Uterus (tissue), 3 donors: ENCODE measurements at regions not wholly inside any gene's neighbourhood (a gene's known extent, or its start where the extent isn't known, plus 50 kb on each side); places are given as distances from the start of the nearest gene placed in this dataset.

Experiments used
- DNase-seq, 2 donors: peaks; one replicate each; pipeline ENCODE4 v3.0.0-alpha.2; 2019 to 2020
- H3K27ac ChIP-seq, 2 donors: fragments of 200-600 bp; sonication (generic); 1 replicate in 1 of 2; 2 replicates in 1 of 2; pipeline ENCODE4 v1.5.1; 2016 to 2018
- H3K27me3 ChIP-seq, 2 donors: fragments of 200-600 bp; sonication (generic); one replicate each; pipeline ENCODE4 v1.5.1; 2018 to 2019; ENCODE audit warnings: control low read depth in 1 of 2
- H3K36me3 ChIP-seq, 2 donors: fragments of 200-600 bp; sonication (generic); one replicate each; pipeline ENCODE4 v1.5.1; 2019; ENCODE audit warnings: control low read depth in 1 of 2
- H3K4me1 ChIP-seq, 2 donors: fragments of 200-600 bp; sonication (generic); one replicate each; pipeline ENCODE4 v1.5.1; 2018 to 2019; ENCODE audit warnings: control low read depth in 1 of 2
- H3K4me3 ChIP-seq, 2 donors: fragments of 200-600 bp; sonication (generic); 1 replicate in 1 of 2; 2 replicates in 1 of 2; pipeline ENCODE4 v1.5.1; 2018 to 2019; ENCODE audit warnings: mild to moderate bottlenecking in 1 of 2
- H3K9me3 ChIP-seq, 2 donors: fragments of 200-600 bp; sonication (generic); one replicate each; pipeline ENCODE4 v1.5.1; 2019; ENCODE audit warnings: control low read depth in 1 of 2
- CTCF ChIP-seq, 4 experiments: fragments of 200-600 bp in 2 of 4; fragments of 450-650 bp in 2 of 4; sonication (generic) in 2 of 4; IDR thresholded peaks; one replicate each; pipeline ENCODE4 v1.5.1; 2016 to 2019; ENCODE audit warnings: antibody characterized with exemption in 4 of 4, mild to moderate bottlenecking in 2 of 4, moderate library complexity in 1 of 4
- POLR2A ChIP-seq, 2 donors: fragments of 450-650 bp; IDR thresholded peaks; one replicate each; pipeline ENCODE4 v1.6.1; 2016; ENCODE audit warnings: antibody characterized with exemption in 2 of 2, mild to moderate bottlenecking in 1 of 2, moderate library complexity in 1 of 2
- intact Hi-C: fragments of 100-400 bp; cut with DNase I; formaldehyde crosslinking; loops from one replicate; pipeline ENCODE4 v1.15.1; 2023; ENCODE audit warnings: low total_unique reads
- donor health status: DM: yes; HTN: yes; CAD: no.

- Histone ChIP-seq H3K27ac (no peak overlapping the region), H3K27me3 (no peaks in the 10 kb centered on the region), H3K4me1 (no peaks in the 10 kb centered on the region), H3K9me3 (no peaks in the 10 kb centered on the region), H3K4me3 (no peak overlapping the region), H3K36me3 (no peaks in the 10 kb centered on the region)
- intact Hi-C loops = no loop called here
- no peak for DNase-seq
- TF ChIP-seq CTCF (IDR thresholded peaks at IDR 0.05) = no peak
- no peak for TF ChIP-seq POLR2A (IDR thresholded peaks at IDR 0.05)
Measured at GRCh38 chr6:66161546-66162108, 454.6 kb upstream of the EYS start.

DNA sequence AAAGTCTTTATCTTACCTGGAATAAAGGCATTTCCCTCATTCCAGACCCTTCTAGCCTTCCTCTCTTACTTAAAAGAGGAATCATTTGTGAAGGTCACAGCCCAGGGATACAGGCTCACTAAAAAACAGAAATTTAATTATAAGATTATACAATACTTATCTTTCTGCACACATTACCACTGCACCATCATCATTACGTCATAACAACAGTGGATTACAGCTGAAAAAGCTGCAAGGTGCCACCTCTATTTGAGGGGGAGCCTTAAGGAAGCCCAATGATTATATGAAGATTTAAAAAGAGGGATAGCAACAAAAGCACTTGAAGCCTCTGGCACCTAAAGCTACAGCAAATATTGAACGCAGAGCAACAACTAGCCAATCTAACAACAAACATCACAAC lies 452.9 kb upstream of the EYS start:
- no peaks in the 10 kb centered on the region for H3K4me1 ChIP-seq
- intact Hi-C loops = no loop called here

DNA sequence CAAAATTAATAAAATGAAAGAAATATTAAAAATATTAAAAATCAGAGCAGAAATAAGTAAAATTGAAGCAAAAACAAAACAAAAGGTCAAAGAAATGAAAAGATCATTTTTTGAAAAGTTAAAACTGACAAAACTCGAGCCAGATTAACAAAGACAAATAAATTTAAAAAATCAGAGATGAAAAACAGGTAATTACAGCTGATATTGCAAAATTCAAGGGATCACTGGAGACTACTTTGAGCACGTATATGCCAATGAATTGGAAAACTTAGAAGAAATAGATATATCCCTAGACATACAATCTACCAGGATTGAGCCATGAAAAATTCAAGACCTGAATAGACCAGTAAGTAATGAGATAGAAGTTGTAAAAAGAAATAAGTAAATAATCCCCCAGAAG lies 446.2 kb upstream of the EYS start:
- intact Hi-C loops = no loop called here
- Histone ChIP-seq H3K4me3 (no peak overlapping the region), H3K27me3 (no peaks in the 10 kb centered on the region), H3K4me1 (no peaks in the 10 kb centered on the region), H3K9me3 (no peaks in the 10 kb centered on the region), H3K36me3 (no peaks in the 10 kb centered on the region), H3K27ac (no peak overlapping the region)
- DNase-seq = no peak
- TF ChIP-seq POLR2A (IDR thresholded peaks at IDR 0.05) (no peak), CTCF (IDR thresholded peaks at IDR 0.05) (no peak)

More for the DNA sequence above, 452.9 kb upstream of the EYS start:
- no peaks in the 10 kb centered on the region for H3K9me3 ChIP-seq
- no peak overlapping the region for H3K27ac ChIP-seq
- no peaks in the 10 kb centered on the region for H3K36me3 ChIP-seq
- no peaks in the 10 kb centered on the region for H3K27me3 ChIP-seq
- H3K4me3 ChIP-seq = no peak overlapping the region
- no peak for DNase-seq
- TF ChIP-seq CTCF (IDR thresholded peaks at IDR 0.05) = no peak
- no peak for TF ChIP-seq POLR2A (IDR thresholded peaks at IDR 0.05)

DNA sequence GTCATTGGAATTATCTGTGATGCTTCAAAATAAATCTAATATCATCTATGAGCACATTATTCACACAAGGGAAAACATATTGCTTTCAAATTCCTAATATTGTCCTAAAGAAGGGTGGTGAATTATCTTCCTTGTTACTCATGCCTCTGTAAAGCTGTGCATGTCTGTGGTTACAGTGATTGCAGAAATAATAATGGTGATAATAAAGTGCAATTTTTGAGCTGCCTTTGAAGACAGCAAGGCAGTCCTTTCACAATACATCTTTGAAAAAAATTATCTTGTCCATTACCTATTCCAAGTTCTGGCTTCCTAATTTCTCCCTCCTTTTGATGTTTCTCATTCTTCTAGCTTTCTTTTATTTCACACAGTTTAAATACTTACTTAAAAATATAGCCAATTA lies 442.1 kb upstream of the EYS start:
- no peak overlapping the region for H3K4me3 ChIP-seq
- no peak for TF ChIP-seq CTCF (IDR thresholded peaks at IDR 0.05)
- TF ChIP-seq POLR2A (IDR thresholded peaks at IDR 0.05) = no peak
- no peaks in the 10 kb centered on the region for H3K27me3 ChIP-seq
- H3K4me1 ChIP-seq = no peaks in the 10 kb centered on the region
- no peaks in the 10 kb centered on the region for H3K9me3 ChIP-seq
- DNase-seq = no peak
- no peak overlapping the region for H3K27ac ChIP-seq
- H3K36me3 ChIP-seq = no peaks in the 10 kb centered on the region
- intact Hi-C loops = no loop called here

DNA sequence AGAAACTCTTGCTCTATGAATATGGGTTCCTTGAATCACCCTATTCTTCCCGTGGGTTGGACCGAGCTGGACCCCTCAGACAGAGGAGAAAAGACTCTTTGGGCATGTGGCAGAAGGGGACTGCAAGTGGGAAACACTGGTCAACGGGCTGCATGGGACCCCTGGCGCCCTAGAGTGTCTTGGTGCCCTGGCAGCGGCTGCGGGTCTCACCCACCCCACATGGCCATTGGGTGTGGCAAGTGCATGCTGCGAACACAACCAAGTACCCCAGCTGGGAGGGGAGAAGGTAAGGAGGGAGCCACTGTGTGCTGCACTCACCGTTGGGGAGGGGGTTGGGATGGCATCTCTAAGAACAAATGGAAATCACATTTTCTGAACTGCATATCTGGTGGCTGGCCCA lies 438.8 kb upstream of the EYS start:
- Histone ChIP-seq H3K9me3 (no peaks in the 10 kb centered on the region), H3K4me1 (no peaks in the 10 kb centered on the region), H3K27ac (no peak overlapping the region), H3K36me3 (no peaks in the 10 kb centered on the region), H3K27me3 (no peaks in the 10 kb centered on the region), H3K4me3 (no peak overlapping the region)
- no peak for DNase-seq
- TF ChIP-seq POLR2A (IDR thresholded peaks at IDR 0.05) = no peak
- no peak for TF ChIP-seq CTCF (IDR thresholded peaks at IDR 0.05)
- intact Hi-C loops = no loop called here
